Ishikawa (cell line): ENCODE measurements at regions not wholly inside any gene's neighbourhood (a gene's known extent, or its start where the extent isn't known, plus 50 kb on each side); places are given as distances from the start of the nearest gene placed in this dataset.

Experiments used
- CEBPB ChIP-seq: IDR thresholded peaks from 2 replicates; pipeline ENCODE4 v1.6.1; 2012
- CREB1 ChIP-seq: IDR thresholded peaks from 2 replicates; pipeline ENCODE4 v1.6.1; 2012; ENCODE audit warnings: low read depth
- EGR1 ChIP-seq: IDR thresholded peaks from 2 replicates; pipeline ENCODE4 v1.6.1; 2012
- EP300 ChIP-seq: IDR thresholded peaks from 2 replicates; pipeline ENCODE4 v1.6.1; 2012; ENCODE audit warnings: borderline replicate concordance
- FOXM1 ChIP-seq: IDR thresholded peaks from 2 replicates; pipeline ENCODE4 v1.6.1; 2012; ENCODE audit warnings: low read depth, borderline replicate concordance
- MAX ChIP-seq: IDR thresholded peaks from 2 replicates; pipeline ENCODE4 v1.6.1; 2012
- NFIC ChIP-seq: IDR thresholded peaks from 2 replicates; pipeline ENCODE4 v1.6.1; 2012
- RAD21 ChIP-seq: IDR thresholded peaks from 2 replicates; pipeline ENCODE4 v1.6.1; 2012; ENCODE audit warnings: low read depth
- REST ChIP-seq: IDR thresholded peaks from 2 replicates; pipeline ENCODE4 v1.6.1; 2012; ENCODE audit warnings: low read depth, mild to moderate bottlenecking
- TAF1 ChIP-seq: IDR thresholded peaks from 2 replicates; pipeline ENCODE4 v1.6.1; 2012; ENCODE audit warnings: low read depth, mild to moderate bottlenecking
- TCF12 ChIP-seq: IDR thresholded peaks from 2 replicates; pipeline ENCODE4 v1.6.1; 2012; ENCODE audit warnings: low read depth
- TEAD4 ChIP-seq: IDR thresholded peaks from 2 replicates; pipeline ENCODE4 v1.6.1; 2012
- USF1 ChIP-seq: IDR thresholded peaks from 2 replicates; pipeline ENCODE4 v1.6.1; 2012
- YY1 ChIP-seq: IDR thresholded peaks from 2 replicates; pipeline ENCODE4 v1.6.1; 2012; ENCODE audit warnings: low read depth
- ZBTB7A ChIP-seq: IDR thresholded peaks from 2 replicates; pipeline ENCODE4 v1.6.1; 2012; ENCODE audit warnings: low read depth

- no peak for TF ChIP-seq CEBPB
- no peak for TF ChIP-seq TCF12
- TF ChIP-seq EGR1: no peak
- TF ChIP-seq EP300: no peak
- TF ChIP-seq TAF1: no peak
- no peak for TF ChIP-seq YY1
- TF ChIP-seq CREB1: no peak
- TF ChIP-seq REST: no peak
- TF ChIP-seq MAX: no peak
These were observed 51.4 kb upstream of the TMEM132E start for GRCh38 chr17:34527908-34528470.

- TF ChIP-seq TCF12: no peak
These were observed 52.1 kb upstream of the TMEM132E start for GRCh38 chr17:34527136-34527907.

- TF ChIP-seq YY1: no peak
These were observed 53.7 kb upstream of the TMEM132E start for GRCh38 chr17:34525651-34526050.

GRCh38 chr17:34521955-34522354 lies 57.4 kb upstream of the TMEM132E start:
- no peak for TF ChIP-seq CREB1
- no peak for TF ChIP-seq MAX
- no peak for TF ChIP-seq YY1
- no peak for TF ChIP-seq USF1
- TF ChIP-seq ZBTB7A: no peak
- TF ChIP-seq EP300: no peak
- TF ChIP-seq TEAD4: no peak
- no peak for TF ChIP-seq CEBPB
- no peak for TF ChIP-seq EGR1
- TF ChIP-seq FOXM1: no peak
- TF ChIP-seq RAD21: no peak
- TF ChIP-seq TAF1: no peak
- TF ChIP-seq TCF12: no peak
- TF ChIP-seq NFIC: no peak
- no peak for TF ChIP-seq REST

- TF ChIP-seq CEBPB (no peak), RAD21 (peak; percentile 38)
These were observed 60.1 kb upstream of the TMEM132E start for GRCh38 chr17:34519282-34519681.

- TF ChIP-seq USF1 (no peak), RAD21 (no peak), TAF1 (no peak), NFIC (no peak), YY1 (no peak), MAX (no peak), REST (no peak), FOXM1 (no peak), CEBPB (no peak), ZBTB7A (no peak), TEAD4 (no peak), CREB1 (no peak), EGR1 (no peak), EP300 (no peak)
These were observed 62.0 kb upstream of the TMEM132E start for GRCh38 chr17:34517406-34517805.
